ENCODE measurements at regions not wholly inside any gene's neighbourhood (a gene's known extent, or its start where the extent isn't known, plus 50 kb on each side); places are given as distances from the start of the nearest gene placed in this dataset.

DNA sequence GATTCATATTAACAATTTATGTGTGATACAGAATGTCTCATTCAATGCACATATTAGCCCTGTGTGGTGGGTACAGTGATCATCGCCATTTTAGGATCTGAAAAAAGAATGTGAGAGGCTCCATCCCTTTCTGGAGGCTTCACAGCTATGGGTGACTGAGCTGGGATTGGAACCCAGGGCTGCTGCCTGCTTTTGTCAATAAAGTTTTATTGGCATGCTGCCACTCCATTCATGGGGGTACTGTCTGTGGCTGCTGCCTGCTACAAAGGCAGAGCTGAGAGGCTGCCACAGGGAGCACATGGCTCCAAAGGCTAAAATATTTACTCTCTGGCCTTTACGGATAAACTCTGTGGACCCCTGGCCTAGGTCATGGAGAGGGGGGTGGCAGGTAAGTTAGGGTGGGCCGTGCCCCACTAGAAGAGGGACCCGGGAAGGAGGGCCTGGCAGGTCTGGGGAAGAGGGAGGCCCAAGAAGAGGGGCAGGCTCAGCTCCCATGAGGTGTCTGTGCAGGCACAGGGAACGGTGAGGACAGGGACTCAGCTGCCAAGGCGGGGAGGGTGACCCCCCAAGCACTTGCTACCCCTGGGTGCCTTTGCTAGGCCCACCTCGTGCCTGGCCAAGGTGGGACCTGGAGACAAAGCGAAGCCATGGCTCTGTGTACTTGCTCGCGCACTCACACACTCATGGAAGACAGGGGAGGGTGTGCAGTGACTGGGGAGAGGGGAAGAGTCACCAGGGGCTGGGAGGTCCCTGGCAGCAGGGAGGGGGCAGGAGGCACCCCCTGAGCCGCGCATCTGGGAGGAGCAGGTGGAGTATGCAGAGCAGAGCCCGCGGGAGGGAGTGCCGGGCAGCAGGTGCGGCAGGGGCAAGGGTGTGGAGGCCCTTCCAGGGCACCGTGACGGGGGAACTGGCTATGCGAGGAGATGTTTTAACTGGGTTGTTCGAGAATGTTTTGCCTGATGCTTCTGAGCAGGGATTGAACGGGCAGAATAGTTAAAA is 335.3 kb downstream of the CTTN start:
- DNase-seq = no peak

DNA sequence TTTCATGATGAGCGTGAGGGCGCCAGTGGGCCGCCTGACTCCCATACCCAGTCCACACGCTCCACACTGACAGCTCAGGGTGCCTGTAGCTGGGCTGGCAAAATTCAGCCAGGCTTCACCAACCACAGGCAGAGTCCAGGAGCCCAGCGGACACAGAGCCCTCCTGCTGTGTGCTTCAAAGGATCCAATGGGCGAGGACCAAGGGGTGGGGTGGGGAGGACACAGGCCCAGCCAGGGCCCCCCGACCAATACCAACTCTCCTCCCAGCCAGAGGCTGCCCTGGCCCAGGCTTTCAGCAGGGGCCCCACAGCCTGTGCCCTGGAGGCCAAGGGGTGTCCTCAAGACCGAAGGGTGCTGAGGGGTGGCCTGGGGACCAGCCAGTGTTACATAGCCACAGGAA is 336.1 kb downstream of the CTTN start:
- DNase-seq = no peak

DNA sequence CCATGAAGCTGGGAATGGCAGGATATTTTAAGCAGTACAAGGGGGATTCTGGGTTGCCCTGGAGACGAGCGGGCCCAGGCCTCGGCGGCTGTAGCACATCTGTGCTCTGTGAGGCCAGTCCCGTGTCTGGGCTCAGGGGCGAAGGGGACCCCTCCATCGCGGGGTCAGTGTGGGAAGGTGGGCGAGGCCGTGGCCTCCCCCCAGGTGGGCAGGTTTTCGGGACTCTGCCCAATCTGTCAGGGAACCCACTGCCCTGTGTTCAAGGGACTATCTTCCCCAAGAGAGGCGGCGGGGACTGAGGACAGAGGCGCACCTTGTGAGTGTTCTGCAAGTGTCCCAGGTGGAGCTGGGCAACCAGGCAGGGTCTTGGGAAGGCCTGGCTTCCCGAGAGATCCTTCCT is 336.6 kb downstream of the CTTN start:
- DNase-seq = no peak

DNA sequence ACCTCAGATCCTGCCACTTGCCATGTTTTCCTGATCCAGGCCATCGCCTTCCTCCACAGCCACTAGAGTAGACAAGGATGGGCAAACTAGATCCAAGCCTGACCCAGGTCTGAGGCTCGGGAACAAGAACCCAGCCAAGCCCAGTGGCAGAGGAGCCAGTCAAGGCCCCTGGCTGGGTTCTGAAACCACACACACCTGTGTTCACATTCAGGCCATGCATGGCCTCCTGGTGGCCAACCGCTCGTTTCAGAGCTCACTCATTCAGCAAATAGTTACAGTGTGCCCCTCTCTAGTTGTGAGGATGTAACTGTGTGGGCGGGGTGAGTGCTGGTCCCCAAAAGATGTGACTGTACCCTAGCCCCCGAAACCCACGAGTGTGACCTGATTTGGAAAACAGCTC is 337.6 kb downstream of the CTTN start:
- no peak for DNase-seq

DNA sequence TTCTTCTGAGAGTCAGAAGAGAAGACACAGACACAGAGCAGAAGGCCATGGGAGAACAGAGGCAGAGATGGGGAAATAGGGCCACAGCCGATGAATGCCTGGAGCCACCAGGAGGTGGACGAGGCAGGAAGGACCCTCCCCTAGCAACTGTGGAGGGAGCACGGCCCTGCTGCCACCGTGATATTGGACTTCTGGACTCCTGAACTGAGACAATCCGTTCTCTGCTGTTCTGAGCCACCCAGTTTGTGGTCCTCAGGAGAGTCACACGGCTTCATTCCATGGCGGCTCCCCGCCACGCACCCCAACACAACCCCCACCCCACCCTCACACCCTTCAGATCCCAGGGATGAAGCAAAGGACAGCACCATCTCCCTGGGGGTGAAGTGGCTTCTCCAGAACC is 338.1 kb downstream of the CTTN start:
- no peak for DNase-seq

DNA sequence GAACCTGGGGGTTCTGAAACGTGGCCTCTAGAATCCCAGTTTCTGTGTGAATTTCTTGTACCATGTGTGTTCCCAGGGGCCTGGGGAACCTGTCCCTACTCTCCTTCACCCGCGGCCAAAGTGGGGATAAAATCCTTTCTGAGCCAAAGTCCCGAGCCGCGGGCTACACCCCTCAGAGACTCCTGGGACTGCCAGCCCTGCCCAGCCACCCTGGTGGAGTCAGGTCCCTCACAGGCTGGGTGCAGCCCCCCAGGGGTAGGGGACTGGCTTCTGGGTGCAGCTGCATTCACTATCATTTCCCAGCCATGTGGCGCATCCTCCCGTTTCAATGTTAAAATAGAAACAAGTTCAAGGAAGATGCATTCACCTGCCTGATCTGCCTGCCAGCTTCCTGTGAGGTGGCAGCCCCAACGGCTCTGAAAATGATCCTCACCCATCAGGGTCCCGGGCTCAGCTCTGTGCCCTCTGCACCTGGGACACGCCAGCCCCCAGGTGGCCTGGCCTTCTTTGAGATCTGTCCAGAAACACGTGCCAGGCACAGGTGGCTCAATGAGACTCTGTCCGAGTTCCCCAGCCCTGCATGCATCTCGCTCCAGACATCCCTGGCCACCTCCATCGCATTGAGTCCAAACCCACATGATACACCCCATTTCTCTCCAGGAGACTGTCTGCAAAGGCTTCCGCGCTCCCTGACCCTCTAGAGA is 338.8 kb downstream of the CTTN start:
- DNase-seq = no peak

DNA sequence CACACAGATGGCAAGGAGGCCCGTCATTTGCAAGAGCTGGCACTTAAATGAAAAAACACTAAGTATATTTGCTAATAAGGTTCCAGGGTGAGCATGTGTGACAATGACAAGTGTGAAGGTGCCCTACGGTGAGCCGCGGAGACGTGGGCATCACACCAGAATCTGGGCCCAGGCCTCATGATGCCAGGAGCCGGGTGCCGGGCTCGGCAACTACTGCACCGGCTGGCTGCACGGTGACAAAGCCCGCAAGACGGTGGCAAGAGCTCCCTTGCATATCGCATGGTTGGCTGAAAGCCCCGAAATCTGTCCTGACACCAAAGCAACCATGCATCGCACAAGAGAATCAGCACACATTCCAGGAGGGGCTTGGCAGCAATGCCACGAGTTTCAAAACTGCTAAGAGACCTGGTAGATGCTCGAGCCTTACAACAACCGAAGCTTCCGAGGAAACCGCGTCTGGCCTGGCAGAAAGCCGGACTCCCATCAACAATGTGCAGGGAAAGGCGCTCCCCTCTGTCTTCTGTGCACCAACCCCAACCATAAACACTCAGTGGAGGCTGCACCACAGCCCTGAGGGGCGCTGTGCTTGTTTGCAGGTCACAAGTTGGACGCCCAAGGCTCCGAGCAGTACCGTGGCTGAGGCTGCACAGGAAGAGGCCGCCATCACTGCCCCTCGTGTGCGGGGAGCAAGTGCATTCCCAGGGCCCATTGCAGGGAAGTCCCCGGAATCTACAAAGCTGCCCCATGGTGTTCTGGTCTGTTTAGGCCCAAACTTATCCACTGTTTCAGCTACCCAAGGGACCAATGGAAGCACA is 339.7 kb downstream of the CTTN start:
- no peak for DNase-seq

DNA sequence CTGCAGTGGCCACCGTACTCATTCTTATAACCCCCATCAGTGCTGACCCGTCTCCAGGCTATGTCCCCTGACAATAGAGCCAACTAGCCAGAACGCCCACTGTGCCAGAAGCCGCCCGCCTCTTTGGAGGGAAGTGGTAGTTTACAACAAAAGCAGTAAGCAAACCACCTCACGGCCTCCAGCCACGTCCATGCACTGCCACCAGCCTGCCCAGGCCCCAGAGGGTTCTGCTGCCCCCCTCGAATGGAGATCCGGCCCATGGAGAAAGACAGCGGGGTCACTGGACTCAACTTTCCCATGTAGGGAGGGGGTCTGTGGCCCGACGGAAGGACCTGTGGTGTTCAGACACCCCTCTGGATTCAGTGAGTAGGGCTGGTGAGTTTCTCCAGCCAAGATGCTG is 340.3 kb downstream of the CTTN start:
- no peak for DNase-seq

DNA sequence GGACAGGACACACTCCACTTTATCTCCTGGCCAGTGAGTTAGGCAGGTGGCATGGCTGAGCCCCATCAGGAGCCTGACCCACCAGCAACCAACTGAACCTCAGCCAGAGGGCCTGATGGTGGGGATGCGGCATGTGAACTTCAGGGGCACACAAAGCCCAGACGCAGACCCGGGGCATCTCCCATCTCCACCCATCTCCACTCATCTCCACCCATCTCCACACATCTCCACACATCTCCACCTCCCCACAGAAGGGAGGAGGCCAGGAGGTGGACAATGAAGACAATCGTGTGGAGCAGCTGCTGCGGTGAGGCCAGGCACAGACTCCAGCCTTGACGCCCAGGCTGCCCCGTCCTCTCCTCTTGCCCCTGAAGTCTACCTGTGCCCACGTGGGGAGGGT is 340.8 kb downstream of the CTTN start:
- DNase-seq = no peak

DNA sequence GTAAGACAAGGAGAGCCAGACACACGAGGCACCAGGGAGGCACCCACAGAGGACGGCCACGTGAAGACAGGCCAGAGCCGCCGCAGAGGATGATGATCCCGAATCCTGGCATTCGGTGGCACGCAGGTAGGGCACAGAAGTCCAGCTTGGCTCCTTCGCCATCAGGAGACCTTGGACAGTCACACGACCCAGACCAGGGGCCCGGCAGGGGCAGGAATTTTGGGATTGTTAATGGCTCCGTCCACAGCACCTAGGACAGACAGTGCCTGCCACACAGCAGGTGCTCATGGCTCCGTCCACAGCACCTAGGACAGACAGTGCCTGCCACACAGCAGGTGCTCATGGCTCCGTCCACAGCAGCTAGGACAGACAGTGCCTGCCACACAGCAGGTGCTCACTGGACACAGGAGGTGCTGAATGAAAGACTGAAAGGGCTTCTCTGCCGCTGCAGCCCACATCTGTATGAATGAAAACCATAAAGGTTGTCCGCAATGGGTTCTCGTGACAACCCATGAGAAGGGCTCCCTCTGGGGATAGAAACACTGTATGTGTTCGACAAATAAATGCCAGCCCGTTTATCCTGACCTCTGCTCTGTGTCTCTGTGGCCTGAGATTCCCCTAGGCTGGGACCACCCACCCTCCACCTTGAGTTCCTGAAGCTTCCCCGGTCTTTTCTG is 341.6 kb downstream of the CTTN start:
- DNase-seq = no peak

DNA sequence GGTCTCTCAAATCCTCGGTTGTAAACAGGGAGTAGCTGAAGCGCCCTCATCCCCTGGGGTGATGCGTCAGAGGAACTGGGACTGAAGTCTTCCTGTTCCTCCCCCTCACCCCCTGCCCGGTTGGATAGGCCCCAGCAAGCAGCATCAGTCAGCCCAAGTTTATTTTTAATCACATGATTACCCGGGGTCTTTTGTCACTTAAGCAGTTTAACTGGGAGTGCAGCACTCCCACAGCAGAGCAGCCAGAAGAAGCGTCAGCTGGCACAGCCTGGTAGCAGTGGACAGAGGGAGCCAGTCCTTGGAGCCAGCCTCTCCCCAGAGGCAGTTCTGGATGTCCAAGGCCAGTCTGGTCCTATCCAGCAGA is 342.1 kb downstream of the CTTN start:
- DNase-seq = no peak

DNA sequence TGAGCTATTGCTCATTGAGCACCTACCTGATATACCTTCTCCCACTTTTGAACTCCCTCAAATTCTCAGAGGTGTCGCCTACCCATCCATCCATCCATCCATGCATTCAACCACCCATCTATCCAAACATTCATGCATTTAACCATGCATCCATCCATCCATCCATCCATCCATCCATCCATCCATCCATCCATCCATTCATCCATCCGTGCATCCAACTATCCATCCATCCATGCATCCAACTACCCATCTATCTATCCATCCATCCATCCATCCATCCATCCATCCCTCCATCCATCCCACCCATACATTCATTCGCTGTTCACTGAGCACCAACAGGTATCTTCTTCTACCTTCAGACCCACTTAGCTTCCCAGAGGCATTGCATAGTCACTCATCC is 342.8 kb downstream of the CTTN start:
- DNase-seq = no peak

DNA sequence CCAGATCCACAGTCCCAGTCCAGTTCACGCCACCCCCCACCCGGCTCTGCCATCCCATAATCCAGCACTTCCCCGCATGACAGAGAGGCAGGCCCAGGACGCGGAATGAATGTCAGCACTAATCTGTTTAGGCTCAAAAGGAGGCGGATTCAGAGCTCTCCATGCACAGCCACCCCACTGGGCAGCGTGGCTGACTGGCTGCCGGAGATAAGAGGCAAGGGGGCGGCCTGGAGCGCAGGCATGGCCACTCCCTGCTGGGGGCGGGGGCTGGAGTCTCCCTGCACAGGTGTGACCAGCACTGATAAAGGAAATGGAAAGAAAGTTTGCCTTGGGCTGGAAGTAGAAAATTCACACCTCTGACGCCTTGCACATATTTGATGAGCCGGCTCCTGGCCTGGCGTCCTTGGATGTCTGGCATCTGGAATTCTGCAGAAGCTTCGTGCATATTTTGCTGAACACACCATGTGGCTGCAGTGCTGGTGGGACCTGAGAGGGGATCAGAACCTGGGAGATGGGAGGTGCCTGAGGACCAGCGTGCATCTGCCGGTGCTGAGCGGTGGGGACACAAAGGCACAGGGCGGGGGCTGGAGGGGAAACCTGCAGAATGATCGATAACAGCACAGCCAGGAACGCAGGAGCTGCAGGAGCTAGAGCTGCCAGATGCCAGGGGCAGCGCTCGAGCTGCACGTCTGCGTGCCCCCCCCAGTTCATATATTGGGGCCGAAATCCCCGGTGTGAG is 344.4 kb downstream of the CTTN start:
- DNase-seq = no peak

DNA sequence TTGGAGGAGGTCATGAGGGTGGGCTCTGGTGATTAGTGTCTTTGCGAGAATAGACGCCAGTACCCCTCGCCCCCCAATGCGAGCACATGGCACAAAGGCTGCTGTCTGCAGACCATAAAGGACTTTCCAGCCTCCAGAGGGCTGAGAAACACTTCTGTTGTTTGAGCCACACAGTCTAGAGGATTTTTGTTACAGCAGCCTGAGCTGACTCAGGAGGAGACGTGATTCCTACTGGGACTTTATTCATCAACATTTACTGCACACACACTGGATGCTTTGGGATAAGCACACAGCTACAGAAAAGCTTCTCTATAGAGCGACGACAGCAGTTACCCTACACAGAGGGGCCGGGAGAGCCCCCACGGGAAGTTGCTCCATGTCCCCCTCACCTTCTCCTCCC is 345.0 kb downstream of the CTTN start:
- no peak for DNase-seq

DNA sequence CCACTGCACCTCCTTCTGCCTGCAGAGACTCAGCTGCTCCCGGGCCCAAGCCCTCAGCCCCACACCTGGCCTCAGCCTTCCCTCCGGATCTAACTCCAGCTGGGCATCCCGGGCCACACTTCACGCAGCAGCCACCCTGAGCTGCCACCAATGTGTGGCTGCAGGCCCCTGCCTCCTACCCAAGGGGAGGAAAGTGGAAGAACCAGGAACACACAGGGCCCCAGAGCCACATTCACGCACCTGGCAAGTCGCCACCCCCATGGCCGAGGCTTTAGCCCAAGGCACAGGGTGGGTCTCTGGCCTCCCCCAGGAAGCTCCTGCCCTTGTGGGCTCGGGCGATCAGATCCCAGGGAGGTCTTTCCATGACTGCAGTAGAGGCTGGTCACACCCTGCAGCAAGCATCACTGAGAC is 345.6 kb downstream of the CTTN start:
- DNase-seq = no peak

DNA sequence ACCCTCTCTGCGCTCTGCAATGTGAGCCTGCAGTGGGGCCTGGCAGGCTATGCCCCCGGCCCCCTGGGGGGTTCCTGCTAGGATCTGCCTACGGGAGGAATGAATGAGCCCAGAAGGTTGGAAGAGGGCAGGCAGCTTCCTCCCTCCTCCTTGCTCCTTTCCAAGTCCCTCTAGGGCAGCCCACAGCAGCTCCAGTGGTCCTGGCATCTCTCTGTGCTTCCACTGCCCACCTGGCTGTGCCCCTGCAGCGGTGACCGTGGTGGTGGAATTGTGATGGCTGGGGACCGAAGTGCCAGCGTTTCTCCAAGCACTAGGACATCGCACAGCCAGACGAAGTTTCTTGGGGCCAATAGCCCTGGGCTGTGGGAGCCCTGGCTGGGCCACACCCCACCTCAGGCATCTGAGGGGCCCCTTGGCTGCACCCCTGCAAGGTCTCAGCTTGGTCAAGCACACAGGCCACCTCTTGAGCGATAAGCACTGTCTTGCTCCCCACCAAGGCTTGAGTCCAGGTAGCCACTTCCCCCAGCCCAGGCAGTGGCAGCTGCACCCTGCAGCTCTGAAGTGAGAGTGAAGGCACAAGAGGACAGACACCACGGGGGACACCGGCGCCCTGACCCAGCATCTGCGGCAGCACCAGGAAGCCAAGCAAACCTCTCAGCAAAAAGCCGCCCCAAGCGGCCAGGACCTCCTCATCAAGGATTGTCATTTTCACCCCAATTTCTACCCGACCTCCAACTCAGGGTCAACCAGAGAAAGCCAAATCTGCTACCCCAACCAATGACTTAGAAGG is 346.3 kb downstream of the CTTN start:
- no peak for DNase-seq

DNA sequence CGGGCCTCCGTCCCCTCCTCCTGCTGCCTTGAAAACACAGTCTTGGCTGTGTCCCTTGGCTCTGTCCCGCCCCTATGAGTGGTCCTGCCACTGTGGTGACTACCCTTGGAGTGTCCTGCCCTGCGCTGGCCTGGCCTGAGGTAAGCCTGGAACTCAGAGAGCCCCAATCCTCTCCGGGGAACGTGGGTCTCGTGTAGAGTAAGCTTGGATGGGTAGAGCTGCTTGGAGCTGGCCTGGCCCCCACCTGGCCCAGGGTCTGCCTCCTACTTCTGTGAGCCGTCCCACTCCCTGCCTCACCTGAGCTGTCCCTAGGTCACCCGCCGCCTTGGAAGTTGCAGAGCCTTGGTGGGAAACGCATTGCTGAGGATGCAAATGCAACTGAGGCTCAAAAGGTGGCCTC is 347.1 kb downstream of the CTTN start:
- DNase-seq = no peak

DNA sequence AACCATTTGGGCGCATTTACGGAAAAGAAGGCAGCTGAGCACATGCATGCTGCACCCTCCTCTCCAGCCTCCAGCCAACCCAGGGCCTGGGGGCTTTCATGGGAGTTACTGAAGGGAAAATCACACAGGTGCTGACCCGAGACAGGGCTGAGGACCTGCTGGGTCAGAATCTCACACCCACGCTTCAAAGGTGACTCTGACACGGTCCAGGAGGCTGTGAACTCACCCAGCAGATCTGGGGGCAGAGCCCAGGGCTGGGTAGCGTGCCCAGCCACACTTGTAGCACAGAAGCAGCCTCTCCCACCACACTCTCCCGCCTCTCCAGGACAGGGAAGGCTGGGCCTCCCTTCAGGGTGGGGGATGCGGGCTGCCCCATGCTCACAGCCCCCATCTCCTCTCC is 347.6 kb downstream of the CTTN start:
- DNase-seq = no peak

DNA sequence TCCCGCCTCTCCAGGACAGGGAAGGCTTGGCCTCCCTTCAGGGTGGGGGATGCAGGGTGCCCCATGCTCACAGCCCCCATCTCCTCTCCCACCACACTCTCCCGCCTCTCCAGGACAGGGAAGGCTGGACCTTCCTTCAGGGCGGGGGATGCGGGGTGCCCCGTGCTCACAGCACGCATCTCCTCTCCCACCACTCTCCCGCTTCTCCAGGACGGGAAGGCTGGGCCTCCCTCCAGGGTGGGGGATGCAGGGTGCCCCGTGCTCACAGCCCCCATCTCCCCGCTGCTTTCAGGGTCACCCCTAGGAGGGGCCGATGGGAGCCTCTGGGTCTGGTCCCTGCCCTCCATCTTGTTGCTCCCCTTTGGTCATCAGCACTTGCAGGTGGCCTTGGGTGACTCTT is 348.0 kb downstream of the CTTN start:
- DNase-seq = no peak

DNA sequence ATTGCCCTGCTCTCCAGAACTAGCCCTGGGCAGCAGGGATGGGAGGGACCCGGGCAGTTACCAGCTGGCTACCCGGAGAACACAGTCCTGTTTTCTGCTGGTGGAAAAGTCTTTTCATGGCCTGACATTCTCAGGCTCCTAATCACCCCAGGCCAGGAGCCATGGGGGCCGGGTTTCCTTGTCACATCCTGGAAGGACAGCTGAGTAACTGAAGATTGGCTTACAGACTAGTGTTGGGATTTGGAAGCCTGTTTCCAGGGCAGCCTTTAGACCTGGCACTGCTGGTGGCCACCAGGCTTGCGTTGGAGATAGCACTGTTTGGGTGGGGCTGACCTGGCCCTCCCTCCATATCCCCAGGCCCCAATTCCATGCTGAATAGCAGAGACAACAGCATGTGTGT is 349.0 kb downstream of the CTTN start:
- no peak for DNase-seq

DNA sequence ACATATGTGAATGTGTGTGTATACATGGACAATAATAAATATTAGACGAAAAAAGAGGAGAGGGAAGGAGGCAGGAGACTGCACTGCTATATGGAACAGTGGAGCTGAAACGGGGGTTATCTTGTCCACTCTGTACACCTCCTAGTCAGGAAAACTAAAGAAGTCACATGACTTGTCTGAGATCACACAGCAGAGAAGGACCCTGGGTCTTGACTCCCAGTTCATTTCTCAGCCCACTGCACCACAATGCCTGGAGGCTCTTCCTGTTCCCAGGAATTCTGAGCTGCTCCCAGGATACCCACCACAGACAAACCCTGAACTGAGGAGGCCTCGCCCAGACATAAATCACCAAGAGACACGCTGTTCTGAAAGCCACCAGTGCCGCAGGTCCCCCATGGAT is 349.6 kb downstream of the CTTN start:
- no peak for DNase-seq

Data from COR-L47 (cell line).